ENCODE measurements at regions not wholly inside any gene's neighbourhood (a gene's known extent, or its start where the extent isn't known, plus 50 kb on each side); places are given as distances from the start of the nearest gene placed in this dataset.
"Not testable (repeated sequence)": the region's sequence is repeated elsewhere in the genome, so short reads cannot be mapped to it uniquely, and the experiment has no call there.

DNA sequence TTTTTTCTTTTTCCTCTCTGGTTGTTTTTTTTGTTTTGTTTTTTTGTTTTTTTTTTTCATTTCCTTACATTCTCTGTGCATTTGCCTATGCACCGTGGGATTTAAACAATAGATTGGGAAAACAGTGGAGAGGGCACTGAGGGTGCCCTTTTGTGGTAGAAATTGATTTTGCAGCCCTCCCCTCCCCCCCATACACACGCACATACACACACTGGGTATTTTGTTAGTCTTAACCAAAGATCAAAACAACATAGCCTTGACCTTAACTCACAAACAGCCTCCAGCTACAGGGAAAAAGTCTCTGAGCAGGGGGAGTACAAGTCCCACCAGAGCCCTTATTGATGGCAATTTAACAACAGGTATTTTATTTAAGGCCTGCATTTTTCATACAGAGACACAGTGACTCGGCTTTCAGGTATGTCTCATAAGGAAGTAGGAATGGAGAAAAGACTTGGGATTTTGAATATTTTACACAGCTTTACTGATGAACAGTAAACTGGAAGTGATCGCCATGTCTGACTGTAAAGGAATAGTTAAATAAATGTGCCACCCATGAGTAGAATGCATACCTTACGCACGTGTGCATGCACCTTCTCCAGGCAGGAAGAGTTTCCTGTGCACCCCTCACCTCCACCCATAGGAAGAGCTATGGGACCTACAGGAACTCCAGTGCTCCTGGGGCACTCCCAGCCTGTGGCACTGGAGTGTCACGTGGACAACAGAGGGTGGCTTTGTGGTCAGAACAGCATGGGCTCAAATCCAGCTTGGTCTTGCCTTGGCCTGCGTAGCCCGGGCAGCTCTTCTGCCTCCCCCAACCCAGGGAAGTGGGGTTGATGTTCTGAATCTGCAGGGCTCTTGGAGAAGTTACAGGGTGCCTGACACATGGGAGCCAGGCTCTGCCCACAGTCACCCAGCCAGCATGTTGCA is 266.4 kb downstream of the ANAPC1 start:
- H3K4me3 Mint-ChIP-seq, result no peak overlapping the region
- ATAC-seq (replicated peaks in 1 of 2), result no peak
- no peaks in the 10 kb centered on the region for H3K36me3 Mint-ChIP-seq (ENCODE audit: insufficient read depth in 2 of 2)
- no peaks in the 10 kb centered on the region for H3K9me3 Mint-ChIP-seq
- DNase-seq, result no peak
- peaks cover 6% of the 10 kb centered on the region for H3K4me1 Mint-ChIP-seq (ENCODE audit: low read depth)
- no peak overlapping the region for H3K27ac Mint-ChIP-seq
- peaks cover 12% of the 10 kb centered on the region for H3K27me3 Mint-ChIP-seq (ENCODE audit: low read depth)

GRCh38 chr2:111618226-111618977 is 265.6 kb downstream of the ANAPC1 start:
- no peak for DNase-seq
- ATAC-seq (replicated peaks in 1 of 2), result no peak
- no peak overlapping the region for H3K4me3 Mint-ChIP-seq
- H3K27ac Mint-ChIP-seq, result no peak overlapping the region
- H3K36me3 Mint-ChIP-seq (ENCODE audit: insufficient read depth in 2 of 2), result no peaks in the 10 kb centered on the region
- H3K4me1 Mint-ChIP-seq (ENCODE audit: low read depth), result peaks cover 9% of the 10 kb centered on the region
- peaks cover 16% of the 10 kb centered on the region for H3K27me3 Mint-ChIP-seq (ENCODE audit: low read depth)
- no peaks in the 10 kb centered on the region for H3K9me3 Mint-ChIP-seq

DNA sequence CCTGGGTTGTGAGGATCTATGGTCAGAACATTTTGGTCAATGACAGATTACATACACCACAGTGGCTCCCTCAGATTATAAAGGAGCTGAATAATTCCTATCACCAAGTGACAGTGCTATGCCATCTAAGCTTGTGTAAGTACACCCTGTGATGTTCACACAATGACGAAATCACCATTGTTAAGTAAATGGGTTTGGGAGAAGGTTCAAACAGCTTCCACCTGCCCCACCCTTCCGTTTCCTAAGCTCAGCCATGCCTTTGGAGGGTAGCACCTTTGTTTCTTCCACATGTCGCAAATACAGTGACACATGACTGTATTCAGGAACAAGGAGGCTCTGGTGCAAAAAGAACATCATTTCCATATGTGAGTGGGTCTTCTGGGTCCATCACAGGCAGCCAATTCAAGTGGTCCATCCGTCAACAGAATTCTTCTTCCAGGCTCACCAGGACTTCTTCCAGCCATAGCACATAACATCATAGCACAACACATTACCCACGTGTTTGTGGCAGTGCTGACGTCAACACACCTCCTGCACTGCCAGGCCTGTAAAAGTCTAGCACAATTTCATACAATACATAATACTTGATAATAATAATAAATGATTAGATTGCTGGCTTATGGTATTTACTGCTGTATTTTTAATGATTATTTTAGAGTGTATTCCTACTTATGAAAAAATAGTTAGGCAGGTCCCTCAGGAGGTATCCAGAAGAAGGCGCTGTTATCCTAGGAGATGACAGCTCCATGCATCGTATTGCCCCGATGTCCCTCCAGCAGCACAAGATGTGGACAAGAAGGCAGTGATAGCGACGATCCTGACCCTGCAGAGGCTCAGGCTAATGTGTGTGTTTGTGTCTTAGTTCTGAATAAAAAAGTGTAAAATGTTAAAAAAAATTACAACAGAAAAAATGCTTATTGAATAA is 264.8 kb downstream of the ANAPC1 start:
- DNase-seq (no peak), ATAC-seq (replicated peaks in 1 of 2) (no peak)
- no peaks in the 10 kb centered on the region for H3K9me3 Mint-ChIP-seq
- no peak overlapping the region for H3K27ac Mint-ChIP-seq
- peaks cover 22% of the 10 kb centered on the region for H3K27me3 Mint-ChIP-seq (ENCODE audit: low read depth)
- peaks cover 14% of the 10 kb centered on the region for H3K4me1 Mint-ChIP-seq (ENCODE audit: low read depth)
- H3K4me3 Mint-ChIP-seq, result no peak overlapping the region
- H3K36me3 Mint-ChIP-seq (ENCODE audit: insufficient read depth in 2 of 2), result no peaks in the 10 kb centered on the region

DNA sequence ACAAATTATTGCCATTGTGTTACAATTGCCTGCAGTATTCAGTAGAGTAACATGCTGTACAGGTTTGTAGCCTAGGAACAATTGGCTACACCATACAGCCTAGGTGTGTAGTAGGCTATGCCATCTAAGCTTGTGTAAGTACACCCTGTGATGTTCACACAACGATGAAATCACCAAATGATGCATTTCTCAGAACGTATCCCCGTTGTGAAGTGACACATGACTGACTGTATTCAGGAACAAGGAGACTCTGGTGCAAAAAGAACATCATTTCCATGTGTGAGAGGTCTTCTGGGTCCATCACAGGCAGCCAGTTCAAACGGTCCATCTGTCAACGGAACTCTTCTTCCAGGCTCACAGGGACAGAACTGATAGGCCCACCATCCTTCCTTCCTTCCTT is 263.7 kb downstream of the ANAPC1 start:
- H3K27me3 Mint-ChIP-seq (ENCODE audit: low read depth), result peaks cover 25% of the 10 kb centered on the region
- H3K4me1 Mint-ChIP-seq (ENCODE audit: low read depth), result peaks cover 25% of the 10 kb centered on the region
- no peaks in the 10 kb centered on the region for H3K36me3 Mint-ChIP-seq (ENCODE audit: insufficient read depth in 2 of 2)
- no peak for DNase-seq
- H3K4me3 Mint-ChIP-seq, result no peak overlapping the region
- no peak overlapping the region for H3K27ac Mint-ChIP-seq
- no peaks in the 10 kb centered on the region for H3K9me3 Mint-ChIP-seq
- ATAC-seq (replicated peaks in 1 of 2), result no peak

DNA sequence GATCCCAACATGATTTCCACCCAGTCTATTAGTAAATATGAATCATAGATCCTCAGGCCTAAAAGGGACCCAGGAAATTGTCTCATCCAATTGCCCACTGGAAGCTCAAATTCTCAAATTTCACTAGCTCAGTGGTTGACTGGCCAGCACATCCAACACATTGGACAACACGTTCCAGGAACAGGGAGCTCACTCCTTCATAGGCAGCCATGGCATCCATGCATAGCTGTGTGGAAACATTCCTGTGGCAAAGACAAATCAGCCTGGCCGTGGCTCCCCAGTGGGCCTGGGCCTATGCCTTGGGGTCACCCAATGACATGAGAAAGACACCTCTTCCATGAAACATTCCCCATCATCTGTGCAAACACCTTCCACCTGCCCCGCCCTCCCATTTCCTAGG is 261.1 kb downstream of the ANAPC1 start:
- H3K4me1 Mint-ChIP-seq (ENCODE audit: low read depth), result peaks cover 45% of the 10 kb centered on the region
- ATAC-seq (replicated peaks in 1 of 2), result no peak
- H3K4me3 Mint-ChIP-seq, result no peak overlapping the region
- DNase-seq, result no peak
- H3K27ac Mint-ChIP-seq, result no peak overlapping the region
- peaks cover 2 to 6% of the 10 kb centered on the region in 2 donors for H3K9me3 Mint-ChIP-seq
- H3K36me3 Mint-ChIP-seq (ENCODE audit: insufficient read depth in 2 of 2), result peaks cover 6 to 12% of the 10 kb centered on the region in 2 donors
- peaks cover 20% of the 10 kb centered on the region for H3K27me3 Mint-ChIP-seq (ENCODE audit: low read depth)

DNA sequence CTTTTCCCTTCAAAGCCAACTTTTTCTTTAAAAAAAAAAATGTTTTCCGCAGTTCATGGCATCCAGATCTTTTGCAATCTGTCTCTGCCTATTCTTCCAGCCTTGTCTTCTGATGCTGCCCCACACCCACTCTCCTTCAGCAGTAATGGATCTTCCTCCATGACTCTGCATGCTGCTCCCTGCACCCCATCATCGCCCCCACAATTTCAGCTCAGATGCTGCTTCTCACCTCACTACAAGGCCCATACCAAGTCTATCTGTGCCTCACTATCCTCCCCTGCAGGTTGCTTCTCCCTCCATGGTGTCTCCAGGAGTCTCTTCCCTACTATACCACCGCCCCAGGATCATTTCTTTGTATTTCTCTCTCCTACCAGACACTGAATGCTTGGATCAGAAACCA is 260.6 kb downstream of the ANAPC1 start:
- Mint-ChIP-seq H3K4me1 (ENCODE audit: low read depth) (peaks cover 45% of the 10 kb centered on the region), H3K4me3 (no peak overlapping the region), H3K9me3 (peaks cover 5 to 9% of the 10 kb centered on the region in 2 donors), H3K36me3 (ENCODE audit: insufficient read depth in 2 of 2) (peaks cover 9 to 16% of the 10 kb centered on the region in 2 donors), H3K27me3 (ENCODE audit: low read depth) (peaks cover 20% of the 10 kb centered on the region), H3K27ac (no peak overlapping the region)
- DNase-seq, result no peak
- ATAC-seq (replicated peaks in 1 of 2), result no peak

DNA sequence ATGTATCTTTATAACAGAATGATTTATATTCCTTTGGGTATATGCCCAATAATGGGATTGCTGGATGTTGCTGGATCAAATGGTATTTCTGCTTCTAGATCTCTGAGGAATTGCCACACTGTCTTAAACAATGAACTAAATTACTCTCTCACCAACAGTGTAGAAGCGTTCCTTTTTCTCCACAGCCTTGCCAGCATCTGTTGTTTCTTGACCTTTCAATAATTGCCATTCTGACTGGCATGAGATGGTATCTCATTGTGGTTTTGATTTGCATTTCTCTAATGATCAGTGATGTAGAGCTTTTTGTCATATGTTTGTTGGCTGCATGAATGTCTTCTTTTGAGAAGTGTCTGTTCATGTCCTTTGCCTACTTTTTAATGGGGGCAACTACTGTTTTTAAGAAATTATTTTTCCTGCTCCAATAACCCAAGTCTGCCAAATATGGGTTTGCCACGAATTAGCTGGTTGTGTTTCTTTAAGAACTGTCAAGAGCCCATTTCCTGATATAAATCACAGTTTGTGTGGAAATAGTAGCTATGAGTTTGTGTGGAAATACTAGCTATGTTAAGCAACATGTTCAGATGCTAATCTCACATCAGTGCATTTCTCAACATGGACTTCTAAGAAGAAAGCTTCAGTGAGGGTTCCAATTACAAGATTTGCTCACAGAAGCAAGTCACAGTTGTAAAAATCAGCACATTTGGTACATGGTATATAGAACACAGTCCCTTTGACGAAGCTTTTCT is 259.4 kb downstream of the ANAPC1 start:
- DNase-seq, result no peak
- Mint-ChIP-seq H3K27ac (no peak overlapping the region), H3K27me3 (ENCODE audit: low read depth) (peaks cover 20% of the 10 kb centered on the region), H3K4me1 (ENCODE audit: low read depth) (peaks cover 45% of the 10 kb centered on the region), H3K4me3 (peak overlapping the region in 1 of 2 donors; percentile 19), H3K9me3 (peaks cover 11 to 14% of the 10 kb centered on the region in 2 donors), H3K36me3 (ENCODE audit: insufficient read depth in 2 of 2) (peaks cover 13 to 26% of the 10 kb centered on the region in 2 donors)
- peak; percentile 27 to 56 for ATAC-seq (replicated peaks in 1 of 2)

DNA sequence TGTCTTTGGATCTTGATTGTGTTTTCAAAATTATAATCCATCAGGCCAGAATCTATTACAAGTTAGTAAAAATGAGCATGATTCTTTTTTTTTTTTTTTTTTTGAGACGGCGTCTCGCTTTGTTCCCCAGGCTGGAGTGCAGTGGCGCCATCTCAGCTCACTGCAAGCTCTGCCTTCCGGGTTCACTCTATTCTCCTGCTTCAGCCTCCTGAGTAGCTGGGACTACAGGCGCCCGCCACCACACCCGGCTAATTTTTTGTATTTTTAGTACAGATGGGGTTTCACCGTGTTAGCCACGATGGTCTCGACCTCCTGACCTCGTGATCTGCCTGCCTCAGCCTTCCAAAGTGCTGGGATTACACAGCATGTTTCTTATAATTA is 258.8 kb downstream of the ANAPC1 start:
- Mint-ChIP-seq H3K36me3 (ENCODE audit: insufficient read depth in 2 of 2) (peaks cover 16 to 32% of the 10 kb centered on the region in 2 donors), H3K4me1 (ENCODE audit: low read depth) (peaks cover 45% of the 10 kb centered on the region), H3K9me3 (peaks cover 17 to 18% of the 10 kb centered on the region in 2 donors), H3K4me3 (peak overlapping the region; percentile 19 to 31), H3K27me3 (ENCODE audit: low read depth) (peaks cover 20% of the 10 kb centered on the region)
- DNase-seq; ATAC-seq (replicated peaks in 1 of 2); H3K27ac Mint-ChIP-seq: not testable (repeated sequence)

DNA sequence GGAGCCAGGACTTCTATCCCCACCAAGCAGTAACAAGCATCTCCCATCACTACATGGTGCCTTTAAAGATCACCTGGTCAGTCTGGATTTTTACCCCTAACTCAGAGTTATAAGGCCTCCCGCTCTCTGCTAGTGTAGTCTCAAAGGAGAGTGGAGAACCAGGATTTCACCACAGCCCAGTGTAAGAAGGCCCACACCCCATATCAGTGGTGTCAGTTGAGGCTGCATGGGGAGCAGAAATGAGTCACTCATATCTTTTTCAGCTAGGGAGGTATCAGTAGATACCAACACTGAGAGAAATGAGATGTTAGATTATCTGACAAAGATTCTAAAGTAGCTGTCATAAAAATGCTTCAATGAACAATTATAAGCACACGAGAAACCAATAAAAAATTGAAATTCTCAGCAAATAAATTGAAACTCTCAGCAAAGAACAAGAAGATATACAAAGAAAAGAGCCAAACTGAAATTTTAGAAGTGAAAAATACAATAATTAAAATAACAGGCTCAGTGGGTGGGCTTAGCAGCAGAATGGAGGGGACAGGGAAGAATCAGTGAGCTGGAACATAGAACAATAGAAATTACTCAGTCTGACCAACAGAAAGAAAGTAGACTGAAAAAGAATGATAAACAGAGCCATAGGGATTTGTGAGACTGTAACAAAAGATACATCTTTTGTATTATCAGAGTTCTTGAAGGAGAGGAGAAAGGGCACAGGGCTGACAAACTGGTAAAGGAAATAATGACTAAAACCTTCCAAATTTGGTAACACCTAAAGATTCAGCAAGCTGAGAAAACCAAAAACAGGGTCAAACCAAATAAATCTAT is 257.7 kb downstream of the ANAPC1 start:
- ATAC-seq (replicated peaks in 1 of 2), result peak; percentile 94
- Mint-ChIP-seq H3K36me3 (ENCODE audit: insufficient read depth in 2 of 2) (peaks cover 20 to 39% of the 10 kb centered on the region in 2 donors), H3K27me3 (ENCODE audit: low read depth) (peaks cover 27% of the 10 kb centered on the region), H3K4me1 (ENCODE audit: low read depth) (peaks cover 38% of the 10 kb centered on the region), H3K4me3 (peak overlapping the region; percentile 31 to 77), H3K27ac (peak overlapping the region; percentile 92), H3K9me3 (peaks cover 20% of the 10 kb centered on the region in 2 donors)
- DNase-seq, result peak; percentile 28 to 39

- Mint-ChIP-seq H3K9me3 (peaks cover 20 to 21% of the 10 kb centered on the region in 2 donors), H3K27me3 (ENCODE audit: low read depth) (peaks cover 27% of the 10 kb centered on the region), H3K36me3 (ENCODE audit: insufficient read depth in 2 of 2) (peaks cover 20 to 40% of the 10 kb centered on the region in 2 donors), H3K27ac (peak overlapping the region; percentile 92), H3K4me3 (peak overlapping the region in 1 of 2 donors; percentile 77), H3K4me1 (ENCODE audit: low read depth) (peaks cover 38% of the 10 kb centered on the region)
- DNase-seq, result no peak
- no peak for ATAC-seq (replicated peaks in 1 of 2)
Measured at GRCh38 chr2:111626865-111627163, 257.2 kb downstream of the ANAPC1 start.

- ATAC-seq (replicated peaks in 1 of 2) (no peak), DNase-seq (no peak)
- Mint-ChIP-seq H3K27ac (no peak overlapping the region), H3K4me3 (no peak overlapping the region), H3K27me3 (ENCODE audit: low read depth) (peaks cover 27% of the 10 kb centered on the region), H3K36me3 (ENCODE audit: insufficient read depth in 2 of 2) (peaks cover 20 to 40% of the 10 kb centered on the region in 2 donors), H3K9me3 (peaks cover 20 to 21% of the 10 kb centered on the region in 2 donors), H3K4me1 (ENCODE audit: low read depth) (peaks cover 40% of the 10 kb centered on the region)
Measured at GRCh38 chr2:111627256-111627655, 256.7 kb downstream of the ANAPC1 start.

Measured in activated T-cell treated with anti-CD3 and anti-CD28 coated beads, Interleukin-2, amount 50 U/mL, for 72 hours (primary cell).